LNCaP clone FGC (cell line): ENCODE measurements at regions not wholly inside any gene's neighbourhood (a gene's known extent, or its start where the extent isn't known, plus 50 kb on each side); places are given as distances from the start of the nearest gene placed in this dataset.

Experiments
- DNase-seq: peaks from one replicate; pipeline ENCODE4 v3.0.0-alpha.2; 2011; ENCODE audit warnings: low read depth
- H3K4me3 ChIP-seq: 2 replicates; pipeline ENCODE4 v1.5.1; 2011; ENCODE audit warnings: mild to moderate bottlenecking, low read depth, low read length, control low read depth
- CTCF ChIP-seq: IDR thresholded peaks from 2 replicates; pipeline ENCODE4 v1.5.1; 2012; ENCODE audit warnings: mild to moderate bottlenecking; ENCODE audit not compliant: control insufficient read depth, insufficient read depth; ENCODE audit errors: extremely low read depth

DNA sequence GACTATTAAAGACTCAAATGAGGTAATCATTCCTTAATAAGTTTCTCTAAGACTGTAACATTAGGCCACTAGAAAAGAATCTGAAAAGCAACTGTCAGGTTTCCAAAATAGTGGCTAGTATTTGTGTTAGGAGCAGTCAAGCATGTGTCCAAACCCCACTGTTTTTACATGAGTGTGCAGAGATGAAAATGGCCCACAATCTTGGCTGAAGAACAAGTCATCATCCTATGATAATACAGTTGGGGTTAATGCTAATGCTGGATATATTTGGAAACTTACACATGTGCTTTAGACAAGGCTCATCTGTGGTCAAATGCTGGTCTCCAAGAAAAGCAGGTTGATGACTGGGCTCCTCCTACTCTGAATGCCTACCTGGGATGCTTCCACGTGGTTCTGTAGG is 73.6 kb downstream of the MAIP1 start:
- no peak for TF ChIP-seq CTCF
- no peak overlapping the region for H3K4me3 ChIP-seq
- DNase-seq = no peak

DNA sequence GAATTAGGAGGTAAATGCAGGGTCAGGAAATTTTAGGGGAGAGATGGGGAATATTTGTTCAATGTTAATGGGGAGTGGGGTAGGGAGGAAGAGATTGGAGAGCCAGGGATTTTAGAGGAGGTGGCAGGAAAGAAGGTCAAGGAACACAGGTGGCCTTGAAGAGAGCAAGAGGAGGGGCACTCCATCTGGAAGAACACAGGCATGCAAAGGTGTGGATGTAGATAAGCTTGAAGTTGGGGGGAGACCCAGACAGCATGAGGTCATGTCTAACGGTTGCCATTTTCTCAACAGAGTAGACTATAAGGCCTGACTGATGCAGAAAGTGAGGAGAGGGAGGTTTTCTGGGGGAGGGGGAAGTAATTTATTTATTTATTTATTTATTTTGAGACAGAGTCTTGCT is 77.5 kb downstream of the MAIP1 start:
- H3K4me3 ChIP-seq = no peak overlapping the region
- no peak for TF ChIP-seq CTCF
- DNase-seq = no peak

DNA sequence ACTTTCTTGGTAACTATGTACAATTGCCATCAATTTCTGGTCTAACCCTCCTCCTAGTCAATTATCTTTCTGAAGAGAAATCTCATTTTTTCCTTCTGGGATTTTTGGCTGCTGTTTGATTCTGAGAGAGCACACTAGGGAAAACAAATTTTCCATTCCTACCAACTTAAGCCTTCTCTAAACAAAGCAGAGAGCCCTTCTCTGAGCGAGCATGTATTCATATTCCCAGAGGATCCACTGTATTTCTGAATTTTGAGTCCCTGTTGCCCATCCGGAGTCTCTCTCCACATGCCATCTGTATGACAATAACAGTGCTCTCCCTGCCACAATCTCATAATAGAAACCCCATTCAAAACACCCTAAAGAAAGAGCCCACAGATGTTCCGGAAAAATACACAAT is 78.5 kb downstream of the MAIP1 start:
- DNase-seq = no peak
- H3K4me3 ChIP-seq = no peak overlapping the region
- TF ChIP-seq CTCF = no peak

- H3K4me3 ChIP-seq = no peak overlapping the region
- no peak for TF ChIP-seq CTCF
- DNase-seq = no peak
Observed at GRCh38 chr2:200034816-200035215, 79.4 kb downstream of the MAIP1 start.

GRCh38 chr2:200039724-200040650 is 84.6 kb downstream of the MAIP1 start:
- H3K4me3 ChIP-seq = no peak overlapping the region
- no peak for DNase-seq
- no peak for TF ChIP-seq CTCF

- no peak overlapping the region for H3K4me3 ChIP-seq
- no peak for TF ChIP-seq CTCF
- no peak for DNase-seq
Observed at GRCh38 chr2:200040831-200041230, 85.4 kb downstream of the MAIP1 start.

DNA sequence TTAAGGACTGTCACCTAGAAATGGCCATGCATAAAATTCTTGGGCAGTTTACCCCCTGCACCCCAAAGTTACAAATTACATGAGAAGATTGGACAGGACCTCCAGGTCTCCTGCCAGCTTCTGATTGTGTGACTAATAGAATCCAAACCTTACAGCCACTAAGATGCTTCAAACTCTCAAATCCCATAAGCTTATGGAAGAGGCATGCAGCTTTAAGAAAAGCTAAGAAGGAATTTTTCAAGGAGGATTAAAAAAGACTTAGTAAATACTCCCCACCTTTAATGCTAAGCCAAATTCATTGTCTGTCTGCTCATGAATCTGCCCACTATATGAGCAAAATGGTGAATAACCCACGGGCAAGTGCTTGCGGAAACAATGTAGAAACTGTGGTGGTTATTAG is 86.3 kb downstream of the MAIP1 start:
- no peak for DNase-seq
- TF ChIP-seq CTCF = no peak
- no peak overlapping the region for H3K4me3 ChIP-seq
